GM12892 (cell line): ENCODE measurements at regions not wholly inside any gene's neighbourhood (a gene's known extent, or its start where the extent isn't known, plus 50 kb on each side); places are given as distances from the start of the nearest gene placed in this dataset.

Experiments used
- POLR2A ChIP-seq: IDR thresholded peaks from 2 replicates; pipeline ENCODE4 v1.6.1; 2011; ENCODE audit warnings: low read depth, low read length, control low read depth
- POLR2AphosphoS5 ChIP-seq: IDR thresholded peaks from 2 replicates; pipeline ENCODE4 v1.6.1; 2011; ENCODE audit warnings: low read depth, low read length, control low read depth
- TAF1 ChIP-seq: IDR thresholded peaks from 2 replicates; pipeline ENCODE4 v1.6.1; 2011; ENCODE audit warnings: low read depth, mild to moderate bottlenecking, control low read depth, low read length, borderline replicate concordance

DNA sequence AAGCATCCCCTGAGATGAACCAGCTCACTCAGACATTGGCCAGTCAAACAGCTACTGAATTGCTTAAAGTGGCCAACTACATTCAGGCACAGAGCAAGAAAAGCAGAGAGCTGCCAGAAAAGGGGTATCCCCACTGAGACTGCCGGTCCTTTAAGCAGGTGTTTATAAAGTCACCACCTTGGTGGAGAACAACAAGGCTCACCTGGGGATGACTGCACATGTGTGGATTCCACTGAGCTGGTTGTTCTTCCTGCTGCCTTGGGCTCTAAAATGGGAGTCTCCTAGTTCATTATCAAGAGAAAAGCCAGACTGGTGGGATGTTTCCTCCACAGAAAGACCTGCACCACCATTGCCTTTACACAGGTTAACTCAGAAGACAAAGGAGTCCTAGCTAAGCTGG is 51.8 kb upstream of the IPO5 start:
- TF ChIP-seq POLR2A, result no peak
- TF ChIP-seq POLR2AphosphoS5, result no peak
- no peak for TF ChIP-seq TAF1
